ENCODE measurements at regions not wholly inside any gene's neighbourhood (a gene's known extent, or its start where the extent isn't known, plus 50 kb on each side); places are given as distances from the start of the nearest gene placed in this dataset.

GRCh38 chr3:127339928-127340861 lies 52.3 kb upstream of the PRR20G start:
- Mint-ChIP-seq H3K4me1 (ENCODE audit: low read depth) (no peaks in the 10 kb centered on the region), H3K27ac (no peak overlapping the region), H3K27me3 (peaks cover 20% of the 10 kb centered on the region), H3K9me3 (ENCODE audit: low read depth) (no peaks in the 10 kb centered on the region), H3K36me3 (no peaks in the 10 kb centered on the region), H3K4me3 (no peak overlapping the region)

GRCh38 chr3:127339016-127339415 lies 51.2 kb upstream of the PRR20G start:
- Mint-ChIP-seq H3K27ac (no peak overlapping the region), H3K36me3 (no peaks in the 10 kb centered on the region), H3K27me3 (peaks cover 17% of the 10 kb centered on the region), H3K4me1 (ENCODE audit: low read depth) (no peaks in the 10 kb centered on the region), H3K9me3 (ENCODE audit: low read depth) (peaks cover 3% of the 10 kb centered on the region), H3K4me3 (no peak overlapping the region)

DNA sequence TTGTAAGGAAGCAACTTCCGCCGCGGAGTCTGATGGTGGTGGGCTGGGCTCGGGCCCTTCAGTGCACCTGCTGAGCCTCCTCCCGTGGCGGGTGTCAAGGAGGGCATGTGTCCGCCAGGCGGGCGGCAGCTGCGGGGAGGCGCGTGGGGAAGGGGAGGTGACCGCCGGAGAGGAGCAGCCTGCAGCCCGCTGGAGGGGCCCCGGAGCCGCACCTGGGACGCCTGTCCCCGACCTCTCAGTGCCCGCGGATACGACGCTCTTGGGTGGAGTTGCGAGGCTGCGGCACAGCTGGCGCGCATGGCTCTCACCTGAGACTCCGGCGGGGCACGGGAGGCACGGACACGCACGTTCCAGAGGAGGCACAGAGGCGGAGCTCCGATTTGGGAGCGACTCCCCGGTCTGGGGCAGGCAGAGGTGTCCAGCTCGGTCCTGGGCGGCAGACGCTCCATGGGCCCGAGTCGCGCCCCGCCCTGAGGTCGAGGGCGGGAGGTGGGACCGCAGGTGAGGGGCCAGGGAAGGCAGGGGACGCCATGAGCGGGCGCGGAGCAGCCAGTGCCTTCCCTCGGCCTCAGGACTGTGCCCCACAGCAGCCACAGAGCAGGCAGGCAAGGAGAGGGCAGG lies 50.2 kb upstream of the PRR20G start:
- no peaks in the 10 kb centered on the region for H3K4me1 Mint-ChIP-seq (ENCODE audit: low read depth)
- H3K9me3 Mint-ChIP-seq (ENCODE audit: low read depth): peaks cover 3% of the 10 kb centered on the region
- peaks cover 17% of the 10 kb centered on the region for H3K27me3 Mint-ChIP-seq
- no peaks in the 10 kb centered on the region for H3K36me3 Mint-ChIP-seq
- no peak overlapping the region for H3K4me3 Mint-ChIP-seq
- no peak overlapping the region for H3K27ac Mint-ChIP-seq
